AG09319 (cell line): ENCODE measurements at regions not wholly inside any gene's neighbourhood (a gene's known extent, or its start where the extent isn't known, plus 50 kb on each side); places are given as distances from the start of the nearest gene placed in this dataset.

Source experiments
- DNase-seq: peaks from one replicate; pipeline ENCODE4 v3.0.0-alpha.2; 2010; ENCODE audit warnings: low read depth; ENCODE audit errors: extremely low read depth
- CTCF ChIP-seq: IDR thresholded peaks from 2 replicates; pipeline ENCODE4 v1.5.1; 2011; ENCODE audit warnings: low read depth, mild to moderate bottlenecking, inconsistent platforms, low read length, moderate library complexity

GRCh38 chr13:103371271-103371670 lies 305.1 kb upstream of the SLC10A2 start:
- no peak for DNase-seq

GRCh38 chr13:103370790-103371189 lies 304.6 kb upstream of the SLC10A2 start:
- TF ChIP-seq CTCF = no peak
- no peak for DNase-seq

More at GRCh38 chr13:103371271-103371670, 305.1 kb upstream of the SLC10A2 start:
- TF ChIP-seq CTCF = no peak

GRCh38 chr13:103358255-103358932 lies 292.2 kb upstream of the SLC10A2 start:
- TF ChIP-seq CTCF = no peak
- DNase-seq = no peak

GRCh38 chr13:103356226-103356864 lies 290.1 kb upstream of the SLC10A2 start:
- no peak for TF ChIP-seq CTCF
- DNase-seq = no peak

- TF ChIP-seq CTCF = no peak
- DNase-seq = no peak
Observed at GRCh38 chr13:103354171-103354570, 288.0 kb upstream of the SLC10A2 start.

- DNase-seq = no peak
- TF ChIP-seq CTCF = no peak
Observed at GRCh38 chr13:103351035-103351828, 285.0 kb upstream of the SLC10A2 start.

GRCh38 chr13:103350147-103350546 lies 283.9 kb upstream of the SLC10A2 start:
- no peak for DNase-seq
- TF ChIP-seq CTCF = no peak
